Keratinocyte (primary cell): ENCODE measurements at regions not wholly inside any gene's neighbourhood (a gene's known extent, or its start where the extent isn't known, plus 50 kb on each side); places are given as distances from the start of the nearest gene placed in this dataset.

Experiments used
- DNase-seq: peaks from one replicate; pipeline ENCODE4 v3.0.0-alpha.2; 2011; ENCODE audit warnings: low read depth, missing footprints, low spot score
- FAIRE-seq: peaks from 2 replicates; lab custom pipeline; 2011; peaks lifted over from hg19 to GRCh38; lab: Jason Lieb, UNC
- H2AFZ ChIP-seq: 2 replicates; pipeline ENCODE4 v1.6.0; 2012; ENCODE audit warnings: low read length, control low read depth, inconsistent platforms; ENCODE audit not compliant: control insufficient read depth
- H3K27ac ChIP-seq: 2 replicates; pipeline ENCODE4 v1.5.1; 2011; ENCODE audit warnings: low read length; ENCODE audit not compliant: control insufficient read depth, insufficient read depth
- H3K27me3 ChIP-seq: 3 replicates; pipeline ENCODE4 v1.6.0; 2011; ENCODE audit warnings: low read length; ENCODE audit not compliant: control insufficient read depth, insufficient read depth; ENCODE audit errors: extremely low read depth
- H3K36me3 ChIP-seq, 2 experiments: 2 replicates in 1 of 2; 3 replicates in 1 of 2; pipeline ENCODE4 v1.5.1; 2011; ENCODE audit warnings: low read length in 2 of 2, mild to moderate bottlenecking in 1 of 2; ENCODE audit not compliant: control insufficient read depth in 2 of 2, insufficient read depth in 2 of 2; ENCODE audit errors: extremely low read depth in 1 of 2
- H3K4me1 ChIP-seq: 3 replicates; pipeline ENCODE4 v1.5.1; 2011; ENCODE audit warnings: low read length; ENCODE audit not compliant: control insufficient read depth, insufficient read depth; ENCODE audit errors: extremely low read depth
- H3K4me2 ChIP-seq: 3 replicates; pipeline ENCODE4 v1.6.0; 2011; ENCODE audit warnings: low read depth, low read length; ENCODE audit not compliant: control insufficient read depth, insufficient read depth; ENCODE audit errors: extremely low read depth
- H3K4me3 ChIP-seq, 3 experiments: fragments of 200-600 bp in 1 of 3; sonication (generic) in 1 of 3; 2 replicates in 2 of 3; 3 replicates in 1 of 3; pipeline ENCODE4 v1.5.1; 2011 to 2016; ENCODE audit warnings: low read length in 3 of 3, mild to moderate bottlenecking in 3 of 3, control low read depth in 2 of 3, inconsistent platforms in 1 of 3, low read depth in 1 of 3, mixed read lengths in 1 of 3, mixed run types in 1 of 3, moderate library complexity in 1 of 3; ENCODE audit not compliant: control insufficient read depth in 2 of 3, insufficient read depth in 2 of 3; ENCODE audit errors: extremely low read depth in 1 of 3
- H3K79me2 ChIP-seq: 2 replicates; pipeline ENCODE4 v1.6.0; 2012; ENCODE audit warnings: low read length; ENCODE audit not compliant: control insufficient read depth, insufficient read depth
- H3K9ac ChIP-seq: 3 replicates; pipeline ENCODE4 v1.6.0; 2011; ENCODE audit warnings: low read length; ENCODE audit not compliant: control insufficient read depth, insufficient read depth; ENCODE audit errors: extremely low read depth
- H3K9me1 ChIP-seq: 3 replicates; pipeline ENCODE4 v1.6.0; 2011; ENCODE audit warnings: low read length; ENCODE audit not compliant: control insufficient read depth, insufficient read depth; ENCODE audit errors: extremely low read depth
- H3K9me3 ChIP-seq: 2 replicates; pipeline ENCODE4 v1.5.1; 2012; ENCODE audit warnings: low read depth, low read length; ENCODE audit not compliant: control insufficient read depth
- H4K20me1 ChIP-seq: 3 replicates; pipeline ENCODE4 v1.6.0; 2011; ENCODE audit warnings: low read length; ENCODE audit not compliant: control insufficient read depth, insufficient read depth; ENCODE audit errors: extremely low read depth
- CTCF ChIP-seq, 3 experiments: IDR thresholded peaks in 1 of 3; conservative IDR thresholded peaks in 1 of 3; optimal IDR thresholded peaks in 1 of 3; 2 replicates in 2 of 3; 3 replicates in 1 of 3; pipeline versions ENCODE3 to v1.5.1; 2011; ENCODE audit warnings: low read length in 3 of 3, mild to moderate bottlenecking in 3 of 3, moderate library complexity in 2 of 3, control low read depth in 1 of 3, inconsistent platforms in 1 of 3; ENCODE audit not compliant: insufficient read depth in 2 of 3; ENCODE audit errors: extremely low read depth in 1 of 3
- EZH2 ChIP-seq: IDR thresholded peaks from one replicate; pipeline ENCODE4 v1.6.1; 2012; ENCODE audit warnings: inconsistent platforms, mild to moderate bottlenecking, low read length, moderate library complexity
- dilution Hi-C: fragments of 300-500 bp; cut with MboI; formaldehyde crosslinking; loops from one replicate; pipeline ENCODE4 v1.7.0; 2020; ENCODE audit warnings: low sequenced_read_pairs; ENCODE audit not compliant: extremely low pct_ligation_motif_present

GRCh38 chr2:15006667-15007066 lies 374.1 kb downstream of the LRATD1 start:
- H3K9me3 ChIP-seq = no peaks in the 10 kb centered on the region
- no peaks in the 10 kb centered on the region for H3K79me2 ChIP-seq
- H3K9me1 ChIP-seq = no peaks in the 10 kb centered on the region
- dilution Hi-C loops = no loop called here
- H3K36me3 ChIP-seq = no peaks in the 10 kb centered on the region
- no peak overlapping the region for H2AFZ ChIP-seq
- no peak for DNase-seq
- H3K4me3 ChIP-seq = no peak overlapping the region
- TF ChIP-seq CTCF (optimal IDR thresholded peaks at IDR 0.05 in 1 of 3, IDR thresholded peaks at IDR 0.05 in 1 of 3, conservative IDR thresholded peaks at IDR 0.05 in 1 of 3; ENCODE audit: extremely low read depth in 1 of 3, insufficient read depth in 2 of 3, low read length in 3 of 3) = no peak
- TF ChIP-seq EZH2 = no peak
- no peak overlapping the region for H3K4me2 ChIP-seq
- no peak overlapping the region for H3K27ac ChIP-seq
- no peaks in the 10 kb centered on the region for H3K27me3 ChIP-seq
- FAIRE-seq = no peak
- no peak overlapping the region for H3K9ac ChIP-seq
- H3K4me1 ChIP-seq = no peaks in the 10 kb centered on the region
- no peaks in the 10 kb centered on the region for H4K20me1 ChIP-seq

GRCh38 chr2:15009681-15010080 lies 377.2 kb downstream of the LRATD1 start:
- no peak overlapping the region for H2AFZ ChIP-seq
- H3K4me1 ChIP-seq = no peaks in the 10 kb centered on the region
- no peak overlapping the region for H3K9ac ChIP-seq
- H3K79me2 ChIP-seq = no peaks in the 10 kb centered on the region
- dilution Hi-C loops = no loop called here
- no peak overlapping the region for H3K27ac ChIP-seq
- no peaks in the 10 kb centered on the region for H4K20me1 ChIP-seq
- FAIRE-seq (no peak), DNase-seq (no peak)
- H3K9me3 ChIP-seq = no peaks in the 10 kb centered on the region
- H3K4me2 ChIP-seq = no peak overlapping the region
- H3K4me3 ChIP-seq = no peak overlapping the region
- H3K9me1 ChIP-seq = no peaks in the 10 kb centered on the region
- TF ChIP-seq CTCF (optimal IDR thresholded peaks at IDR 0.05 in 1 of 3, IDR thresholded peaks at IDR 0.05 in 1 of 3, conservative IDR thresholded peaks at IDR 0.05 in 1 of 3; ENCODE audit: extremely low read depth in 1 of 3, insufficient read depth in 2 of 3, low read length in 3 of 3) (no peak), EZH2 (no peak)
- H3K36me3 ChIP-seq = no peaks in the 10 kb centered on the region
- no peaks in the 10 kb centered on the region for H3K27me3 ChIP-seq
